ENCODE measurements at regions not wholly inside any gene's neighbourhood (a gene's known extent, or its start where the extent isn't known, plus 50 kb on each side); places are given as distances from the start of the nearest gene placed in this dataset.
"Not testable (repeated sequence)": the region's sequence is repeated elsewhere in the genome, so short reads cannot be mapped to it uniquely, and the experiment has no call there.

DNA sequence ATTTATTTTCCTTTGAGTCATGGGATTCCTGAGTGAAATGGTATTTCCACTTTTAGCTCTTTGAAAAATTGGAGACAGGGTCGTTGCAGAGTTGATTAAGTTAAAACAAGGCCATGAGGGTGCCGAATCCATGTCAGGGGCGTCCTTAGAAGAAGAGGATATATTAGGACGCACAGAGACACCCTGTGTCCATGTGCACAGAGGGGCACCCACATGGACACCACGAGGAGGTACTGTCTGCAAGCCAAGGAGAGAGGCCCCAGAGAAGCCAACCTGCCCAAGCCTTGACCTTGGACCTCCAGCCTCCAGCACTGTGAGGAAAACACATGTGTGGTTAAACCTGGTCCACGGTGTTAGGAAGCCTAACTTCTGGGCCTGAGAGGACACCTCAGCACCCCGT is 113.9 kb upstream of the THBS2 start:
- no peak for DNase-seq
- no peaks in the 10 kb centered on the region for H3K36me3 Mint-ChIP-seq (ENCODE audit: low read depth)
- no peaks in the 10 kb centered on the region for H3K4me1 Mint-ChIP-seq (ENCODE audit: low read depth)
- H3K4me3 Mint-ChIP-seq = no peak overlapping the region
- H3K27me3 Mint-ChIP-seq = no peaks in the 10 kb centered on the region
- no peak overlapping the region for H3K27ac Mint-ChIP-seq
- no peaks in the 10 kb centered on the region for H3K9me3 Mint-ChIP-seq

DNA sequence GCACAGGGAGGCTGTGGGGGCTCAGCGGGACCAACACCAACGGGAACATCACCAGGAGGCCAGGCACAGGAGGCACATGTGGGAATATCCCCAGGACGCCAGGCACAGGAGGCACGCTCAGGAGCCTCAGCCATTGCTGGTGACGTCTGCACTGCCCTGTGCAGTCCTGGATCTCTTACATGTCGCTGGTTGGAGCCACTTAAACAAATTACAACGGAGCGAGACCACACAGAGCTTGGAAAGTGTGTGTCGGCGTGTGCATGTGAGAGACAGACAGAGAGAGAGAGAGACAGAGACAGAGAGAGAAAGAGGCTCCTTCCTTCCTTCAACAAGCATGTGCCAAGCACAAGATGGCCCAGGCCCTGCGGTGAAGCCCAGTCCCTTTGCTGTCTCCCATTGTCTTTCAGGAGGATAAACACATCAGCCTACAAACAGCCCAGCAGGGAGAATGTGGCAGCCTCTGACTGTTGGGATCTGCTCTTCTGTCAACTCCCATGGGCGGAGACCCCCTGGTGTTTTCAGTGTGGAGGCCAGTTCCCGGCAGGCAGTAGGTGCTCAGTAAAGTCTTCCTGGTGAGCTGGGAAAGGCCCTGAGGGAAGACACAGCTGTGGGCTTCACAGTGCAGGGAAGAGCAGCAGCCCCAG is 112.7 kb upstream of the THBS2 start:
- DNase-seq = no peak
- H3K4me3 Mint-ChIP-seq = no peak overlapping the region
- H3K27me3 Mint-ChIP-seq = no peaks in the 10 kb centered on the region
- no peaks in the 10 kb centered on the region for H3K36me3 Mint-ChIP-seq (ENCODE audit: low read depth)
- H3K4me1 Mint-ChIP-seq (ENCODE audit: low read depth) = no peaks in the 10 kb centered on the region
- no peaks in the 10 kb centered on the region for H3K9me3 Mint-ChIP-seq
- no peak overlapping the region for H3K27ac Mint-ChIP-seq

DNA sequence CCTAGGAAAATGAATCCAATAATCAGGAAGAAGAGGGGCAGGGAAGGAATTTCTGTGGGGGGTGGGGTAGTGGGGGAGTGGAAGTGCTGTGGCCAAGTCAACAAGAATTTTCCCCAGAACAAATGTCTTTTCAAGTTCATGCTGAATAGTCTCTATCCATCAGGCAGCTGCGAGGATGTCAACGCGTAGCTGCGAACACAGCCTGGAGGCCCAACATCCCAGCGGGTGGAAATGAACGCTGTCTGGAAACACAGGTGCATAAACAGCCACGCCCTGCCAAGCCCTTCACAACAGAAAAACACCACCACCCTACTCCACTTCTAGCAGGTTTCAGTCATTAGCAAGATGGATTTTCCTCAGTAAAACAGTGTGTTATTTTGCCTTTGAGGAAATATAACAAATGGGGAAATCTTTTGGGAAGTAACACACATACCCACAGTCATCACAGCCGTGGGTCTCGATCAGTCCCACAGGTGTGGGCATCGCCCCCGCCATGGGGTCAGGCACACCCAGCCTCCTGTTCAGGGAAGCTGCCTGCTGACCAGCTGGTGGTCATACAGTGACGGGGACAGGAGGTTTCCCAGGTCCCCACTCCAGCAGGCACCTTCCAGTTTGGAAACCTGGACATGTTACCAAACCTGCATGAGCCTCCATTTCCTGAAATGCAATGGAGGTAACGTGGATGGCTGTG is 112.1 kb upstream of the THBS2 start:
- Mint-ChIP-seq H3K4me1 (ENCODE audit: low read depth) (no peaks in the 10 kb centered on the region), H3K9me3 (no peaks in the 10 kb centered on the region), H3K27me3 (no peaks in the 10 kb centered on the region), H3K4me3 (no peak overlapping the region), H3K36me3 (ENCODE audit: low read depth) (no peaks in the 10 kb centered on the region), H3K27ac (no peak overlapping the region)
- DNase-seq = no peak

DNA sequence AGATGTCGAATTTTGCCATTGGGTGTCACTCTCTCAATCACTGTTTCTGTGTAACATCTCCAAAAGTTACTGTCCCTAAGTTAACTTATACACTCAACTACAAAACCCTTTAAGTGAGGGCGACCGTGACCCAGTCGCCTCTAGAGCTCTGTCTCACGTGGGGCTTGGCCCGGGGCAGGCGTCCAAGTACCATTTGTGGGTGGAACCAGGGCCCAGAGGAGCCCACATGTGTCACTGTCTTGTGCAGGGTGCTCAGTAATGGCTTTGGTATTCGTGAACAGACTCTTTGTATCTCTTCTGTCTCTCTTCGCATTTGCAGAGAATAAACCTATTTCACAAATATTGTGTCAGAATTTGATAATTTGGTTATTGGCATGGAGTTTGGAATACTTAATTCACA is 109.9 kb upstream of the THBS2 start:
- H3K4me1 Mint-ChIP-seq (ENCODE audit: low read depth) = no peaks in the 10 kb centered on the region
- H3K9me3 Mint-ChIP-seq = no peaks in the 10 kb centered on the region
- H3K27me3 Mint-ChIP-seq = peaks cover 3% of the 10 kb centered on the region
- no peak overlapping the region for H3K4me3 Mint-ChIP-seq
- no peak for DNase-seq
- H3K27ac Mint-ChIP-seq = no peak overlapping the region
- no peaks in the 10 kb centered on the region for H3K36me3 Mint-ChIP-seq (ENCODE audit: low read depth)

DNA sequence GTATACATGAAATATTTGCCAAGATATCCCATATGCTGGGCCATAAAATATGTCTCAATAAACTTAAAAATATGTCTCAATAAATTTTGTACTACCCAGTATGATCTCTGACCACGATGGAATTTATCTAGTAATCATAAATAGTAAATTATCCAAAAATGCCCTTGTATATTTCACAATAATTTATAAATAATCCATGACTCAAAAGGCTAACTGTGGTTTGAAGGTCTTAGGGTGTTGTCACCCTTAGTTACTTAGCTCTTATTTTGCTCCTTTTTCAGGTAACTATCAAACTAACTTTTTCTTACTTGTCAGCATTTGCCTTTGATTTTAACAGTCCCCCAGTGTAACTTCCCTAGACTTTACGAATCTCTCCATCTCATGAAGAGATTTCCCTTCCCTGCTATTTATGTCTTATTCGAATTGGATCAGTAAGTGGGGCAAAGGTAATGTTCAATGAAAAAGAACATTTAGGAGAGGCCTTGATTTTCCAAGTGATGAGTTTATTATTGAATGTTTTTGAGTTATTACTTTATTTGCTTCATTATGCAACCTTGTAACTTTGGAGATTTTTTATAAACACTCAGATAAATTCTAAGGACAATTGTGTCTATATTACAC is 109.0 kb upstream of the THBS2 start:
- Mint-ChIP-seq H3K4me1 (ENCODE audit: low read depth) (no peaks in the 10 kb centered on the region), H3K4me3 (no peak overlapping the region), H3K27me3 (peaks cover 5% of the 10 kb centered on the region), H3K36me3 (ENCODE audit: low read depth) (no peaks in the 10 kb centered on the region), H3K27ac (no peak overlapping the region), H3K9me3 (no peaks in the 10 kb centered on the region)
- DNase-seq = no peak

DNA sequence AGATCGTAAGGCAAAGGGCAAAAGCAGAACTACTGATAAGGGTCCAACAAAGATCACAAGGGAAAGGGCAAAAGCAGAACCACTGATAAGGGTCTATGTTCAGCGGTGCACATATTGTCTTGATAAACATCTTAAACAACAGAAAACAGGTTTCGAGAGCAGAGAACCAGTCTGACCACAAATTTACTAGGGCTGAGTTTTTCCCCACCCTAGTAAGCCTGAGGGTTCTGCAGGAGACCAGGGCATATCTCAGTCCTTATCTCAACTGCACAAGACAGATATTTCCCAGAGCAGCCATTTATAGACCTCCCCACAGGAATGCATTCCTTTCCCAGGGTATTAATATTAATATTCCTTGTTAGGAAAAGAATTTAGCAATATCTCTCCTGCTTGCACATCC is 101.4 kb upstream of the THBS2 start:
- H3K36me3 Mint-ChIP-seq (ENCODE audit: low read depth); H3K4me1 Mint-ChIP-seq (ENCODE audit: low read depth); H3K9me3 Mint-ChIP-seq; DNase-seq; H3K4me3 Mint-ChIP-seq; H3K27ac Mint-ChIP-seq: not testable (repeated sequence)
- peaks cover 44% of the 10 kb centered on the region for H3K27me3 Mint-ChIP-seq

DNA sequence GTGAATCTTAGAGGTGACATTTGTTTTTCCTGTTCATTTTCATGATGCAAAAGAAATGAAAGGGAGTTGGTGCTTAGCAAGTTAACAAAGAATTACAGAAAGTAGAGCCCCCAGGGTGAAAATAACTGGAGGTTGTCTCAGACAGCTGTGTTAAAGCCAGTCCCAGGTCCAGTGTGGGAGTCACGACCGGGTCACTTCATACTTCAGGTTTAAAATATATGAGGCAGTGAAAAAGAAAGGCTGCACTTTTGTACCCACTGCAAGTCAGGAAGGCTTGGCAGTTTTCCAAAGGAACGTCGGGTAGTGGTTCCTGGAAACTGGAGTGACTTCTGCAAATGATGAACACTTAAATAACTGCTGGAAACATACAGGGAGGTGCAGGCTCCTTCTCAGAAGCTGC is 91.5 kb upstream of the THBS2 start:
- H3K27me3 Mint-ChIP-seq = peaks cover 14% of the 10 kb centered on the region
- H3K4me1 Mint-ChIP-seq (ENCODE audit: low read depth) = no peaks in the 10 kb centered on the region
- no peak overlapping the region for H3K4me3 Mint-ChIP-seq
- no peaks in the 10 kb centered on the region for H3K9me3 Mint-ChIP-seq
- H3K27ac Mint-ChIP-seq = no peak overlapping the region
- no peak for DNase-seq
- H3K36me3 Mint-ChIP-seq (ENCODE audit: low read depth) = no peaks in the 10 kb centered on the region

DNA sequence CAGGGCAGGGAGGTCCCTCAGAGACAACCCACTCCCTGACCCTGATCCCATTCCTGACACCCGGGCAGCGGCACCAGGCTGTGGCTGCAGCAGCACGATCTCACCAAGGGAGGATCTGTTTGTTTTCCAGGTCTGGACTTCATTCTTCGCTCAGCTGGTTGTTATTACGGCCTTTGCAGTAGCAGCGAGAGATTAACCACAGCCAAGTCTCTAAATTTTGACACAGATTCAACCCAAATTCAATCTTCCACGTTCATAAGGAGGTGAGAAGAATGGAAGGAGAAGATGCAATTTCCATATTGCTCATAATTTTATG is 91.1 kb upstream of the THBS2 start:
- DNase-seq = no peak
- Mint-ChIP-seq H3K36me3 (ENCODE audit: low read depth) (no peaks in the 10 kb centered on the region), H3K9me3 (no peaks in the 10 kb centered on the region), H3K27me3 (peaks cover 11% of the 10 kb centered on the region), H3K4me1 (ENCODE audit: low read depth) (no peaks in the 10 kb centered on the region), H3K4me3 (no peak overlapping the region), H3K27ac (no peak overlapping the region)

DNA sequence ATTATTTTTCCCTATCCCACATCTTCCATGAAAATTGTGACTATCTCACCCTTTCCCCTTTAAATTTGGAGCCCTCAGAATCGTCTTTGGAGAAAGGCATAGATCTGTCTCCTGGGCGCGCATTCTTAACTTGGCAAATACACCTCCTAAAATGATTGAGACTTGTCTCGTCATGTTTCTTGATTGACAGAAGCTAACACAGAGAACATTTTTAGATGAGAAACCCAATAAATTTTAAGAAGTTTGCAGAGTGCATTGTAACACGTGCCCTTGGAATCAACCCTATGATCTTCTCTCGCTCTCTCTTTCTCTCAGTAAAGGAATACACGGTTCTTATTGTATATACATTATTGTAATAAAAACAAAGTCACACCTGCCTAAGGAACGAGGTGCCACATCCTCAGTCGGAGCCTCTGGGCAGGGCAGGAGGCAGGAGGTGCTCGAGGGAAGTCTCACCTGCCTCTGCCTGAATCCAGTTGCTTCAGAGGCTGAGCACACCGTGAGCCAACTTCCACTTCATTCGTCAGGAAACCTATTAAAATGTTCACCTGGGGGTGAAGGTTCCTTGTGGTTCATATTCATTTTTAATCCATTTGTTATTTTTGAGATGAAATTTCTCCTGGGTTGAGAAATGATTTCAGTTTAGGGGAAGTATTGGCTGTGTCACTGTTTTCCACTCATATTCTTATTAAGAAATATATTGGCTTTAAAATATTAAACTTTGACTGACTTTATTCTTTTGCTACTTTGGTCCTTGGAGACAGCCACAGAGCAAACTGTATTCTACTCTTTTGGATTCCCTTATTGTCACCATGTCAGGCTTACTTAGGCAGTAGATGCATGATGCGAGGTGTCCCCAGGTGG is 90.5 kb upstream of the THBS2 start:
- H3K4me3 Mint-ChIP-seq = no peak overlapping the region
- H3K4me1 Mint-ChIP-seq (ENCODE audit: low read depth) = no peaks in the 10 kb centered on the region
- H3K9me3 Mint-ChIP-seq = no peaks in the 10 kb centered on the region
- H3K27ac Mint-ChIP-seq = no peak overlapping the region
- H3K36me3 Mint-ChIP-seq (ENCODE audit: low read depth) = no peaks in the 10 kb centered on the region
- no peak for DNase-seq
- H3K27me3 Mint-ChIP-seq = peaks cover 7% of the 10 kb centered on the region

DNA sequence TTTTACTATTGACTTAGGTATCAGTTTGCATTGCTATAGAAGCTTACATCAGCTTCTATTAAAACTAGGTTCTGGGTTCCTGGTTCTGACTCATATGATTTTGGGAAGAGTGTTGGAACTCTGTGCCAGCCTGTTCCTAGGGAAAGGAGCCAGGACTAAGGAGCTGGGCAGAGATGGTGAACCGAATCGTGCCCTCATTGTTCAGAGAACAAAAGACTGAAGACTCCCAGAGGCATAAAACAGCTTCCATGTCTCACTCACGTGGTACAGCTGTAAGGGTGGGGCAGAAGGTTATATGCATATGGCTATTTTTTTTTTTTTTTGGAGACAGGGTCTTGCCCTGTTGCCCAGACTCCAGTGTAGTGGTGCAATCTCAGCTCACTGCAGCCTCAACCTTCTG is 89.1 kb upstream of the THBS2 start:
- H3K27me3 Mint-ChIP-seq = peaks cover 3% of the 10 kb centered on the region
- no peak overlapping the region for H3K4me3 Mint-ChIP-seq
- no peaks in the 10 kb centered on the region for H3K36me3 Mint-ChIP-seq (ENCODE audit: low read depth)
- no peak overlapping the region for H3K27ac Mint-ChIP-seq
- no peaks in the 10 kb centered on the region for H3K4me1 Mint-ChIP-seq (ENCODE audit: low read depth)
- no peak for DNase-seq
- no peaks in the 10 kb centered on the region for H3K9me3 Mint-ChIP-seq

DNA sequence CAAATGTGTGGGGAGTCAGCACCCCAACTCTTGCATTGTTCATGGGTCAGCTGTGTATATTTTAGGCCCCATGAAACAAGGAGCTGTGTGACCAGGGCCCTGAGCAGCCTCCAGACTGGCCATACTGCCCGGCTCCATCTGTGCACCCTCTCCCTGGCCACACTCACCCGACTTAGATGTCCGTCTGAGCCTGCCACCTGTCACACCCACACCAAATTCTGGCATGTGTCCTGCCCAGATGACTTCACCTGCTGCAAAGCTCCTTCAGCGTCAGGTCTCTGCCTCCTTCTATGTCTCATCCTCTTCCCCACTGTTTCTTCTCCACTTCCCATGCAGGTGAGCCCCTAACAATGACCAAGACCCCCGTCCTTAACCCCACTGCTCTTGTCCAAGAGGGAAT is 88.1 kb upstream of the THBS2 start:
- no peaks in the 10 kb centered on the region for H3K36me3 Mint-ChIP-seq (ENCODE audit: low read depth)
- no peaks in the 10 kb centered on the region for H3K9me3 Mint-ChIP-seq
- no peak for DNase-seq
- H3K27ac Mint-ChIP-seq = no peak overlapping the region
- no peaks in the 10 kb centered on the region for H3K4me1 Mint-ChIP-seq (ENCODE audit: low read depth)
- H3K27me3 Mint-ChIP-seq = peaks cover 3% of the 10 kb centered on the region
- H3K4me3 Mint-ChIP-seq = no peak overlapping the region

DNA sequence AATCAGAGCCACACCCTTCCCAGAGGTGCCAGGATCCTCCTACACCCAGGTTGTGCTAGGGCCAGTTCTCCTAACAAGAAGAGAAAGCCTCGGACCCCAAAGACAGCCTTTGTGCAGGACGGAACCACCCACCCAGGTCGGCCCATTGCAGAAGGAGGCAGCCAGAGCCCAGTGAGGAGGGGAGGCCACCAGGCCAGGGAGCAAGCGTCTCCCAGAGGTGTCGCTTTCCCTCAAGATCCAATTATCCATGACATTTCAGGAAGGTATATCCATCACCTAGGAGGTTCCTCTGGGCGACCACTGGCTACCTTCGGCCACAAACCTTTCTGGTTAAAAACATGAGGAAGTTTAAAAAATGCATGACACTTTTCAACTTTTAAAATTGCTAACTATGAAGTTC is 87.4 kb upstream of the THBS2 start:
- Mint-ChIP-seq H3K9me3 (no peaks in the 10 kb centered on the region), H3K36me3 (ENCODE audit: low read depth) (no peaks in the 10 kb centered on the region), H3K4me3 (no peak overlapping the region), H3K27me3 (peaks cover 3% of the 10 kb centered on the region), H3K4me1 (ENCODE audit: low read depth) (no peaks in the 10 kb centered on the region), H3K27ac (no peak overlapping the region)
- DNase-seq = no peak

DNA sequence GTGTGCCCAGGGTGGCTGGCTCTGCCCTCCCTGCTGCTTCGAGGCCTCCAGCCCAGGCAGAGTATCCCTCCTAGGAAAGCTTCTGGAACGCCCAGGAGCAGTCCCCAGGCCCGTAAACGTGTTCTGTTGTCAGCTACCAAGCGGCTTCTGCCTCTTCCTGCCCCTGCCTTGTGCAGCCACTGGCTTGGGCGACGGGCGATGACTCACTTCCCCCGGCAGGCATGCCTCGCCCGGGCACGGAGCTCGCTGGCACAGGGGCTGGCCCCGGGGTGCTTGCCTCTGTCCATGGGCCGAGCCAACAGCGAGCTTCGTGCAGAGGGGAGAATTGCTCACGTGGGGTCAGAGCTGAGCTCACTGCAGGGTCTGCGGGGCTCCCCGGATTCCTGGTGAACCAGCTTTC is 86.7 kb upstream of the THBS2 start:
- Mint-ChIP-seq H3K27me3 (peaks cover 3% of the 10 kb centered on the region), H3K4me3 (no peak overlapping the region), H3K9me3 (no peaks in the 10 kb centered on the region), H3K4me1 (ENCODE audit: low read depth) (no peaks in the 10 kb centered on the region), H3K36me3 (ENCODE audit: low read depth) (no peaks in the 10 kb centered on the region), H3K27ac (no peak overlapping the region)
- no peak for DNase-seq

DNA sequence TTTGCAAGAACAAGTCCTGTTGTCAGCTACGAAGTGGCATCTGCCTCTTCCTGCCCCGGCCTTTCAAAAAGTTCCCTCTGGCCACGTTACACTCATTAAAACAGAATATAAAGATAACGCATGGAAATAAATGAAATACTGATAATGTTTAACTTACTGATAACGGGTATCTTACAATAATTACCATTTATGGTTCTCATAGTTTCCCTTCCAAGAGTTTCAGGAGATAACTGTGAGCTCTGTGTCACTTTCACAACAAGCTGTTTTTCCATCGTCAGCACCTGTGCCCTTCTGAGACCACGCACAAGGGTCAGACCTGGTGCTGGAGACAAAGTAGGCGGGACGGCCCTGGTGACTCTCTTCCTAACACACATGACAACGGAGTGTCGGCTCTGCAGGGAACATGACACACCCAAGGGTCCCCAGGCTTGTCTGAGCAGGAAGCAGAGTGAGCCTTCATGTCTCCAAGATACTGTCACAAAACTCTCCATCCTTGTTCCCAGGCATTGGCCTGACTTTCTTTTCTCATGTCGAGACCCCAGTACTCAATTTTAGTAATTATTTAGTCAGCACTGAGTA is 86.2 kb upstream of the THBS2 start:
- no peak for DNase-seq
- H3K4me3 Mint-ChIP-seq = no peak overlapping the region
- H3K27me3 Mint-ChIP-seq = peaks cover 3% of the 10 kb centered on the region
- no peak overlapping the region for H3K27ac Mint-ChIP-seq
- no peaks in the 10 kb centered on the region for H3K9me3 Mint-ChIP-seq
- no peaks in the 10 kb centered on the region for H3K4me1 Mint-ChIP-seq (ENCODE audit: low read depth)
- no peaks in the 10 kb centered on the region for H3K36me3 Mint-ChIP-seq (ENCODE audit: low read depth)

Data from activated T-cell treated with anti-CD3 and anti-CD28 coated beads, Interleukin-2, amount 50 U/mL, for 24 hours (primary cell).